Stimulated activated naive CD4-positive, alpha-beta T cell (primary cell): ENCODE measurements at regions not wholly inside any gene's neighbourhood (a gene's known extent, or its start where the extent isn't known, plus 50 kb on each side); places are given as distances from the start of the nearest gene placed in this dataset.

Experiments
- DNase-seq, 6 experiments: peaks; one replicate each; lab custom pipeline; 2025; lab: John Stamatoyannopoulos, UW

- no peak for DNase-seq
Measured at GRCh38 chr15:85889956-85890619, 95.4 kb upstream of the KLHL25 start.

- no peak for DNase-seq
Measured at GRCh38 chr15:85890620-85890980, 95.9 kb upstream of the KLHL25 start.

DNA sequence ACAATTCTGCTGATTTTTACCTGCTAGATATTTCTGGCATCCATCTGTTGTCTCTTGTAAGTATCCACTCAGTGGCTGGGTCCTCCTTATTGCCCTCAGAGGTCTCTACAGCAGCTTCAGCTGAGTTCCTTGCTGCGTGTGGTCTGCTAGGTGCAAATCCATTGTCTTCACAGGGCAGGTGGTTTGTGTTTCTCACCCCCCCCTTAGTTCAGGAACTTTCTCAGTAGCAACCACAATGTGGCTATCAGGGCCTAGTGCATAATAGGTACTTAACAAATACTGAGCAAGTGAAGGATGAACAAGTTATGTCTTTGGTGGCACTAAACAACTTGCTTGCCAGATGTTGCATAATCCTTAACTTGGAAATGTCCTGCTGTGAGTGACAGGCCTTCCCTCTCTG, 96.7 kb upstream of the KLHL25 start:
- DNase-seq: no peak

DNA sequence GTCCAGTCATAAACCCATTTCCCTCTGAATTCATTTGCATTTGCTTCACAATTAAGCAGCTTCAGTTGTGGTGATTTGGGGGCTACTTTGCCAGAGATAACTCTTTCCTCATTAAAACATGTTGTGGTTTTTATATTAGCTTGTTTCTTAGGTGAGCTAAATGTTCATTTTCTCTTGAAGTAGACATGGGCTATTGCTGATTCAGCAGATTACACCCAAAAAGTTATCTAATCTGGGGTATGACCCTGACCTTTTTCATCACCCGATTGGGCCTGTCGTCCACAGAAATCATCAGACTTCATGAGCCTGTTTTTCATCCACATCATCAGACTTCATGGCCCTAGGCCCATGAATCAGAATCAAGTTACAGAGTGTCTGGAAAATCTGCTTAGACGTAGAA, 97.5 kb upstream of the KLHL25 start:
- DNase-seq: no peak

GRCh38 chr15:85897207-85897894, 102.6 kb upstream of the KLHL25 start:
- DNase-seq: no peak

GRCh38 chr15:85897895-85898717, 103.4 kb upstream of the KLHL25 start:
- DNase-seq: no peak

- DNase-seq: no peak
Measured at GRCh38 chr15:85899927-85900326, 105.2 kb upstream of the KLHL25 start.

DNA sequence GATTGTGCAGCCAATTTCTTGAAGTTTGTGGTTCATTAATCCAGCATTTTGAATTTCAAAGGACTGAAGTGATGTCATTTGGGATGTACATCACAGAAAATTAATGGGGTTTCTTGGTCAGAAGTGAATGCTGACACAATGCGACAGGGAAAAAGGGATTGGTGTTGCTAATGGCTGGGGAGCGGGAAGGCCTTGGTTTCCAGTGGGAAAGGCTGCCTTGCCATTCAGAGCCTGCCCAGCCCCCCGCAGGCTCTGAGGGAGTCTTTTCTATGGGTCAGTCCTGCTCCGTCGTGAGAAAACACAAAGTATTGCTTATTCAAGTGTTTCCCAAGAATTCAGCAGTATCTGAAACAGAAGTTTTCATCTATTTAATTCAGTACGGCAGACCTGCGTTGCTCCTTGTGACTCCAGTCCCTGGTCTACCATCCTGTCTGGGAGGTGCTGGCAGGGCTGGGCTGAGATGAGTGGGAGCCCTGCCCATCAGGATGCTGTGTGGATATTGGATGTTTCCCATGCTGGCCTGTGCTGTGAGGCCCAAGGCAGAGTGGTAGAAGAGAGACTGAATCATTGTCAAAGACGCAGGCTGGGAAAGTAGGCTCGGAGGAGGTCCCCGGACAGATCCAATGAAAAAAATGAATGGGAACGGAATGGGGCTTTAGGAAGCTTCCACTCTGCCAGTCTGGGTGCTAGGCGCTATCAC, 111.2 kb upstream of the KLHL25 start:
- no peak for DNase-seq

- DNase-seq: no peak
Measured at GRCh38 chr15:85906640-85907039, 111.9 kb upstream of the KLHL25 start.

DNA sequence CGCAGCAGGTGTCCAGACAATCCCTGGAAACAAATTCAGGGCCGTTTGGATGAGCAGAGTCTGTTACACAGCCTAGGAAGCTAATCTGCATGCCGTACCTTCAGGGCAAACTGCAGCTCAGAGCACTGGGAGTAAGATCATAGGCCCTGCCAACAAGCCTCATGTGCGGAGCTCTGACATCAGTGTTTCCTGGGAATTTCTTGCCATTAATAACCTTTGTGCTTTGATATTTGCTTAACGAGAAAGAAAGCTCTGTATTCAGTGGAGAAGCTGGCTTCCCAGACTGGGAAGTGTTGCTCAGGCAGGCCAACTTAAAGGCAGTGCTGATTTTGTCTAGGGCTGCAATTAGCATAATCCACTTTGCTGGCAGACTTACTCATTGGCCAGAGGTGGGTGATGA, 116.1 kb upstream of the KLHL25 start:
- DNase-seq: no peak

DNA sequence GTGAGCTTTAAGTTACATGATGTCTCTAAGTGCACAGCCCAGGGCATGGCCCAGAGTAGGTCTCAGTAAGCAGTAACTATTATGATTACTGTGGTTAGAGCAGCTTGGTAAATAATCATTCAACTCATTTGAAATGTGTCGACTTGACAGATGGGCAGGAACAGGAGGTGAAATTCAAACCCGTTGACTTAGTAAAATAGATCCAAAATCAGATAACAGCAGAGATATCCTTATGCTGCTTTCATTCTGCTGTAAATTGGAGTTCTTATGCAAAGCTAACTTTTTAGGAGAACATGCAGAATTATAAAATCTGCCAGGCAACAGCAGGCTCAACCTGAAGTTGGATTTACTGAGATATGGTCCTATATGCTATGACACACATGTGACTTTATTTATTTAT, 118.7 kb upstream of the KLHL25 start:
- no peak for DNase-seq

DNA sequence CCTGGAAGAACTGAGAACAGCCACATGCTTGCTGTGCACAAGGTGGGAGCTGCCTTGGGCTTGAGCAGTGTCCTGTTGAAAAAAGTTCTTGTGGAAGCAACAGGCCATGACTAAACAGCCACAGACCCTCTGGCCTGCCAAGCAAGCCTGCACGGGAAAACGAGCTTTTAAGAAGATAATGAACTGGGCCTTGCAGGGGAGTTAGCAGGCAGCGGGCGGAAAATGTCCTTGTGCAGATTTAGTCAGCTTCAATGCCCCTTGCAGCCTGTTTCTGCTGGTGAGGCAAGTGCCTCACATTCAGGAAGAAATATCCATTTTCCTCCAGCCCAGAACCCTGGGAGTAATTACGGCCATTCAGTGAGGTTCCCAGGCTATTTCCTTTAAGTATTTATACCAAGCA, 126.2 kb upstream of the KLHL25 start:
- DNase-seq: no peak

DNA sequence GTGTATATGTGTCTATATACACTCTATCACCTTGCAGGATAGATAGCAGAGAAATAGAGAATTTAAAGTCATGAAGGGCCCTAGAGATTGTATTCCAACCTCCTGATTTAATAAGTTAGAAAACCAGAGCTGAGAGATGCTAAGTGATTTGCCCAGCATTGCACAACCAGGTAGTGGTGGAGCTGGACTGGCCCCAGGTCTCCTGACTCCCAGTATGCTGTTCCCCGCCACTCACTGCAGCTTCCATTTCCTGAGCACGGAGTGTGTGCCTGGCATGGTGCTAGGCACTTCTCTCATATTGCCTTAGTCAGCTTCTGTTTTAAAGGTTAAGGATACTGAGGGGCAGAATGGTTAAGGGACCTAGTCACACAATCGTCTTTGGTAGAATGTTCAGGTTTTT, 129.4 kb upstream of the KLHL25 start:
- no peak for DNase-seq

DNA sequence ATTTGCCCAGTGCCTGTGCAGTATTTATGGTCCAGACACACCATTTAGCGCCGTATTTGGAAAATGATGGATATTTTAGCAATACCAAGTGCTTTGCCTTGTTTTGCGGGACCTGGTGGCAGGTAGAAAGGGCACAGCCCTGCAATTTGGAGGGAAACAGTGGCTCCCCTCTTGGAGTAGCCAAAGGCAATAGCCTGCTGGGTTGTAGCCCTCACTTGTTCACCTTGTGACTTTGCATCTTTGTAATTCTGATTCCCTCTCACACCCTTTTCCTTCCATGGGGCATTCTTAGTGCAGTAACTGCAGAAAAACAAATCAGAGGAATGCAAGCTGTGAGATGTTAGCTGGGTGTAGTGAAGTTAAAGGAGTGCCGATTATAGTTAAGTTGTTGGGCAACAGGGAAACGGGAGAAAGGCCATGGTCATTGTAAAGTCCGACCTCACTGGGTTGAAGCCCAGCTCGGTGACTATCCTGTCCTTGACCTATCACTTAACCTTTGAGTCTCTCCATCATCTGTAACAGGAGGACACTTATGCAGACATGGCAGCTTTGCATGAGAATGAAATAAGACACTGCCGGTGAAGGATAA, 131.0 kb upstream of the KLHL25 start:
- no peak for DNase-seq

GRCh38 chr15:85926834-85927233, 132.1 kb upstream of the KLHL25 start:
- no peak for DNase-seq

GRCh38 chr15:85927931-85928537, 133.3 kb upstream of the KLHL25 start:
- peak in 1 of 6 experiments; percentile 22 for DNase-seq

GRCh38 chr15:85929786-85930185, 135.1 kb upstream of the KLHL25 start:
- DNase-seq: no peak

- DNase-seq: no peak
Measured at GRCh38 chr15:85932391-85932790, 137.7 kb upstream of the KLHL25 start.

GRCh38 chr15:85934691-85935090, 140.0 kb upstream of the KLHL25 start:
- no peak for DNase-seq

DNA sequence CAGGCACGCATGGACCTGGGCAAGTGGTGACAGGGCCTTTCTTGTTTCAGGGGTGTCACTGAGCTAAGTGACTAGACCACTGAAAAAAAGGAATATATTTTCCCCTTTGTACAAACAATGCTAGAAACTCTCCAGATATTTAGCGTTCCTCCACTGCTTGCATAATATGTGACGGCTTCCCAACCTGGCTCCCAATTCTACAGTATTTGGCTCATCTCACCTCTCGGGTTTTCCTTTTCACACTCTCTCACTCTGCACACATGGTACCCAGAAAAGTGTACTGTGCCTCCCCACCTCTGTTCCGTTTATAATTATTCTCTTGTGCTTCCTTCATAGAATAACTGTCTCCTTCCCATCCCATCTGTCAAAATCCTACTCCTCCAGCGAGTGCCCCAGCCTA, 140.5 kb upstream of the KLHL25 start:
- no peak for DNase-seq

- no peak for DNase-seq
Measured at GRCh38 chr15:85937661-85938060, 142.0 kb upstream of the AGBL1 start.
